ENCODE measurements at regions not wholly inside any gene's neighbourhood (a gene's known extent, or its start where the extent isn't known, plus 50 kb on each side); places are given as distances from the start of the nearest gene placed in this dataset.

DNA sequence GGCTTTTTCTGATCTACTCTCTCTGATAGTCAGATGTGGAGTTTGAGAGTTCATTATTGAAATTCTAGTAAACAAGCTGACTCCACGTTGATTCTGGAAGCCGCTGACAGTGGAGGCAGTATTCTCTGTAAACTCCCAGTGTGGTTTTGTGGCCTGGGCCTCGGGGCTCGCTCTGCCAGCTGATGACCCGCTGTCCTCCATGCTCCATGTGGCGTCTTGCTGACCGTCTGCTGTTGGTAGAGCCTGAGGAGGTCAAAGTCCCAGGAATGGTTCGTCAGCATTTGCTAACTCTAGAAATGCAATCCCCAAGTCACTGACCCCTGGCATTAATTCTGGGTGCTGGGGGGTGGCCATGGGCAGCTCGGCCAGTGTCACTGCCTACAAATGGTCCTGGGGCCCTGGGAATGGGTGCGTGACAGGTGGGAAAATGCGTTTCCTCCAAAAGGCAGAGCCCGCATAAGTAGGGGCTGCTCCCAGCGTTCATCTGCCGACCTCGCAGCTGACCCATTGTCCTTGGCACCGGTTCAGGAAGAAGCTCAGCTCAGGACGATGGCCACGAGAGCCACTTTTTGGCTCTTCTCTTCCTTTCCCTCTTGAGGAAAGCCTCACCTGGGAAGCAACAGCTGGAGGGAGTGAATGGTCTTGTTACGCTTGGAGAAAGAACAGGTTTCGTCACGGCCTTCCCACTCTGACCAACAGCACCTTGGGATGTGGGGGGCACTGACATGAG, 55.1 kb downstream of the MRPL36 start:
- TF ChIP-seq, protein P1, sequence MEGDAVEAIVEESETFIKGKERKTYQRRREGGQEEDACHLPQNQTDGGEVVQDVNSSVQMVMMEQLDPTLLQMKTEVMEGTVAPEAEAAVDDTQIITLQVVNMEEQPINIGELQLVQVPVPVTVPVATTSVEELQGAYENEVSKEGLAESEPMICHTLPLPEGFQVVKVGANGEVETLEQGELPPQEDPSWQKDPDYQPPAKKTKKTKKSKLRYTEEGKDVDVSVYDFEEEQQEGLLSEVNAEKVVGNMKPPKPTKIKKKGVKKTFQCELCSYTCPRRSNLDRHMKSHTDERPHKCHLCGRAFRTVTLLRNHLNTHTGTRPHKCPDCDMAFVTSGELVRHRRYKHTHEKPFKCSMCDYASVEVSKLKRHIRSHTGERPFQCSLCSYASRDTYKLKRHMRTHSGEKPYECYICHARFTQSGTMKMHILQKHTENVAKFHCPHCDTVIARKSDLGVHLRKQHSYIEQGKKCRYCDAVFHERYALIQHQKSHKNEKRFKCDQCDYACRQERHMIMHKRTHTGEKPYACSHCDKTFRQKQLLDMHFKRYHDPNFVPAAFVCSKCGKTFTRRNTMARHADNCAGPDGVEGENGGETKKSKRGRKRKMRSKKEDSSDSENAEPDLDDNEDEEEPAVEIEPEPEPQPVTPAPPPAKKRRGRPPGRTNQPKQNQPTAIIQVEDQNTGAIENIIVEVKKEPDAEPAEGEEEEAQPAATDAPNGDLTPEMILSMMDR (IDR thresholded peaks at IDR 0.05; ENCODE audit: control insufficient read depth, insufficient read depth, low read depth, low read length, missing control alignments) = no peak
- no peak for DNase-seq (ENCODE audit: low read depth)
- no peak overlapping the region for H3K4me3 ChIP-seq (ENCODE audit: control insufficient read depth, low read depth, low read length)

DNA sequence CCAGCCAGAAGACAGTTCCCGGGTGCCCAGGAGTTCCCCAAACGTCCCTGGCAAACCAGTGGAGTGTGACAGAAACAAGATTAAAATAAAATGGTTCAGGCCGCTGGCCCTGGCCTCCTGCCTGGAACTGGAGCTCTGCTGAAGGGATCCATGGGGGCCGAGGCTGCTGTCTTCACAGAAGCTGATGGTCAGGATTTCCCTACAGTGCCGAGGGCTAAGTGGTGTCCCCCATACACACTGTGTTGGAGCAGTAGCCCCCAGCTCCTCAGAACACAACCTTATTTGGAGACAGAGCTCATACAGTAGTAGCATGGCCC, 55.9 kb downstream of the MRPL36 start:
- H3K4me3 ChIP-seq (ENCODE audit: control insufficient read depth, low read depth, low read length) = no peak overlapping the region
- DNase-seq (ENCODE audit: low read depth) = no peak

DNA sequence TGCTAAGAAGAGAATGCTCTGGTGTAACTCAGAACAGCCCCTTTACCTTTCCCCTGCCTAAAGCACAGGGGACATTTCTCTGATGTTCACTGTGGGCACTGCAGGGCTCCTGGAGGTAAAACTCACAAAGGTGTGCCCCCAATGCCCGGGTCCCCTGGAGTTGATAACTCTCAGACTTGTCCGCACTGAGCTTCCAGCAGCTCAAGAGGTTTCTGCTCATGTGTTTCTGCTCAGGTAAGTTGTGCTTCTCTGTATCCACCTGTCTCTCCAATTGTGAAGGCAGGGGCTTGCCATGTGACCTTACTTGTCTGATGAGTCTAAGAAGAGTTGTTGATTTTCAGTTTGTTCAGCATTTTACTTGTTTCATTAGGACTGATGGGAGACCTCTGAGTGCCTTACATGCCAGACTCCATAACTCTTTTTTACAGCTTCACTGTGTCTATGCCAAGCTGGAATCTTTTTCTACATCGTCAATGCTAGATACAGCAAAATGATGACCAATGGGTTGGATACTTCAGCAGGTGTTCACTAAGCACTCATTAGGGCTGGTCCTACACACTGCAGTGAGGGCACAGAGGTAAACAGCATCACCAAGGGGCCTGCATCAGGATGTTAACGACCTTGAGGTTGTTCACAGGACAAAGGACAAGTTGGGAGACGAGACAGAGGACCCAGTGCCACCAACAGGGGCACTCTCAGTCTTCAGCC, 56.4 kb downstream of the MRPL36 start:
- TF ChIP-seq, protein P1 (IDR thresholded peaks at IDR 0.05; ENCODE audit: control insufficient read depth, insufficient read depth, low read depth, low read length, missing control alignments) = no peak
- DNase-seq (ENCODE audit: low read depth) = no peak
- H3K4me3 ChIP-seq (ENCODE audit: control insufficient read depth, low read depth, low read length) = no peak overlapping the region

More for the DNA sequence above, 55.9 kb downstream of the MRPL36 start:
- TF ChIP-seq, protein P1 (IDR thresholded peaks at IDR 0.05; ENCODE audit: control insufficient read depth, insufficient read depth, low read depth, low read length, missing control alignments) = no peak

GRCh38 chr5:1737790-1738405, 61.7 kb downstream of the MRPL36 start:
- DNase-seq (ENCODE audit: low read depth) = no peak
- TF ChIP-seq, protein P1 (IDR thresholded peaks at IDR 0.05; ENCODE audit: control insufficient read depth, insufficient read depth, low read depth, low read length, missing control alignments) = peak; percentile 59
- no peak overlapping the region for H3K4me3 ChIP-seq (ENCODE audit: control insufficient read depth, low read depth, low read length)

- no peak overlapping the region for H3K4me3 ChIP-seq (ENCODE audit: control insufficient read depth, low read depth, low read length)
- TF ChIP-seq, protein P1 (IDR thresholded peaks at IDR 0.05; ENCODE audit: control insufficient read depth, insufficient read depth, low read depth, low read length, missing control alignments) = no peak
- no peak for DNase-seq (ENCODE audit: low read depth)
Observed at GRCh38 chr5:1736889-1737711, 62.5 kb downstream of the MRPL36 start.

DNA sequence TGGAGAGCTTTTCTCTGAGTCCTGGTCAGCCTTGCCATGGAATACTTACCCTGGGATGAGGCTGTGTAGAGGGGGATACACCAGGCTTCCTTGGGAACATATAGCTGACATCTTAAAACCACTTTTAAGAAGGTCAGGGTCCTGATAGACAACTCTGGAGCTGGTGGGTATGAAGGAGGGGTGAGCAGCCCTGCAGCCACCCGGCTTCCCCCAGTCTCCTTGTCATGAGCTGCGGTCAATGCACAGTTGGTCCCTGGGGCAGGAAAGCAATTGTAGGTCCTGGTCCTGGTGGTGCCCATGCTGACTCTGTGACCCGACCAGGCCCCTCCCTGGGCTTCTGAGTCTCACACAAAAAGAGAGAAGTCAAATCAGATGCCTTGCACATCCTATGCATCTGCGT, 63.6 kb downstream of the MRPL36 start:
- TF ChIP-seq, protein P1 (IDR thresholded peaks at IDR 0.05; ENCODE audit: control insufficient read depth, insufficient read depth, low read depth, low read length, missing control alignments) = no peak
- H3K4me3 ChIP-seq (ENCODE audit: control insufficient read depth, low read depth, low read length) = no peak overlapping the region
- DNase-seq (ENCODE audit: low read depth) = no peak

All from AG09309 (cell line).